Keratinocyte (primary cell): ENCODE measurements at regions not wholly inside any gene's neighbourhood (a gene's known extent, or its start where the extent isn't known, plus 50 kb on each side); places are given as distances from the start of the nearest gene placed in this dataset.

Experiments
- DNase-seq: peaks from one replicate; pipeline ENCODE4 v3.0.0-alpha.2; 2011; ENCODE audit warnings: low read depth, missing footprints, low spot score
- FAIRE-seq: peaks from 2 replicates; lab custom pipeline; 2011; peaks lifted over from hg19 to GRCh38; lab: Jason Lieb, UNC
- H2AFZ ChIP-seq: 2 replicates; pipeline ENCODE4 v1.6.0; 2012; ENCODE audit warnings: low read length, control low read depth, inconsistent platforms; ENCODE audit not compliant: control insufficient read depth
- H3K27ac ChIP-seq: 2 replicates; pipeline ENCODE4 v1.5.1; 2011; ENCODE audit warnings: low read length; ENCODE audit not compliant: control insufficient read depth, insufficient read depth
- H3K27me3 ChIP-seq: 3 replicates; pipeline ENCODE4 v1.6.0; 2011; ENCODE audit warnings: low read length; ENCODE audit not compliant: control insufficient read depth, insufficient read depth; ENCODE audit errors: extremely low read depth
- H3K36me3 ChIP-seq, 2 experiments: 2 replicates in 1 of 2; 3 replicates in 1 of 2; pipeline ENCODE4 v1.5.1; 2011; ENCODE audit warnings: low read length in 2 of 2, mild to moderate bottlenecking in 1 of 2; ENCODE audit not compliant: control insufficient read depth in 2 of 2, insufficient read depth in 2 of 2; ENCODE audit errors: extremely low read depth in 1 of 2
- H3K4me1 ChIP-seq: 3 replicates; pipeline ENCODE4 v1.5.1; 2011; ENCODE audit warnings: low read length; ENCODE audit not compliant: control insufficient read depth, insufficient read depth; ENCODE audit errors: extremely low read depth
- H3K4me2 ChIP-seq: 3 replicates; pipeline ENCODE4 v1.6.0; 2011; ENCODE audit warnings: low read depth, low read length; ENCODE audit not compliant: control insufficient read depth, insufficient read depth; ENCODE audit errors: extremely low read depth
- H3K4me3 ChIP-seq, 3 experiments: fragments of 200-600 bp in 1 of 3; sonication (generic) in 1 of 3; 2 replicates in 2 of 3; 3 replicates in 1 of 3; pipeline ENCODE4 v1.5.1; 2011 to 2016; ENCODE audit warnings: low read length in 3 of 3, mild to moderate bottlenecking in 3 of 3, control low read depth in 2 of 3, inconsistent platforms in 1 of 3, low read depth in 1 of 3, mixed read lengths in 1 of 3, mixed run types in 1 of 3, moderate library complexity in 1 of 3; ENCODE audit not compliant: control insufficient read depth in 2 of 3, insufficient read depth in 2 of 3; ENCODE audit errors: extremely low read depth in 1 of 3
- H3K79me2 ChIP-seq: 2 replicates; pipeline ENCODE4 v1.6.0; 2012; ENCODE audit warnings: low read length; ENCODE audit not compliant: control insufficient read depth, insufficient read depth
- H3K9ac ChIP-seq: 3 replicates; pipeline ENCODE4 v1.6.0; 2011; ENCODE audit warnings: low read length; ENCODE audit not compliant: control insufficient read depth, insufficient read depth; ENCODE audit errors: extremely low read depth
- H3K9me1 ChIP-seq: 3 replicates; pipeline ENCODE4 v1.6.0; 2011; ENCODE audit warnings: low read length; ENCODE audit not compliant: control insufficient read depth, insufficient read depth; ENCODE audit errors: extremely low read depth
- H3K9me3 ChIP-seq: 2 replicates; pipeline ENCODE4 v1.5.1; 2012; ENCODE audit warnings: low read depth, low read length; ENCODE audit not compliant: control insufficient read depth
- H4K20me1 ChIP-seq: 3 replicates; pipeline ENCODE4 v1.6.0; 2011; ENCODE audit warnings: low read length; ENCODE audit not compliant: control insufficient read depth, insufficient read depth; ENCODE audit errors: extremely low read depth
- EZH2 ChIP-seq: IDR thresholded peaks from one replicate; pipeline ENCODE4 v1.6.1; 2012; ENCODE audit warnings: inconsistent platforms, mild to moderate bottlenecking, low read length, moderate library complexity
- dilution Hi-C: fragments of 300-500 bp; cut with MboI; formaldehyde crosslinking; loops from one replicate; pipeline ENCODE4 v1.7.0; 2020; ENCODE audit warnings: low sequenced_read_pairs; ENCODE audit not compliant: extremely low pct_ligation_motif_present
- TF ChIP-seq, protein P1 (sequence below), 3 experiments: IDR thresholded peaks in 1 of 3; conservative IDR thresholded peaks in 1 of 3; optimal IDR thresholded peaks in 1 of 3; 2 replicates in 2 of 3; 3 replicates in 1 of 3; pipeline versions ENCODE3 to v1.5.1; 2011; ENCODE audit warnings: low read length in 3 of 3, mild to moderate bottlenecking in 3 of 3, moderate library complexity in 2 of 3, control low read depth in 1 of 3, inconsistent platforms in 1 of 3; ENCODE audit not compliant: insufficient read depth in 2 of 3; ENCODE audit errors: extremely low read depth in 1 of 3

DNA sequence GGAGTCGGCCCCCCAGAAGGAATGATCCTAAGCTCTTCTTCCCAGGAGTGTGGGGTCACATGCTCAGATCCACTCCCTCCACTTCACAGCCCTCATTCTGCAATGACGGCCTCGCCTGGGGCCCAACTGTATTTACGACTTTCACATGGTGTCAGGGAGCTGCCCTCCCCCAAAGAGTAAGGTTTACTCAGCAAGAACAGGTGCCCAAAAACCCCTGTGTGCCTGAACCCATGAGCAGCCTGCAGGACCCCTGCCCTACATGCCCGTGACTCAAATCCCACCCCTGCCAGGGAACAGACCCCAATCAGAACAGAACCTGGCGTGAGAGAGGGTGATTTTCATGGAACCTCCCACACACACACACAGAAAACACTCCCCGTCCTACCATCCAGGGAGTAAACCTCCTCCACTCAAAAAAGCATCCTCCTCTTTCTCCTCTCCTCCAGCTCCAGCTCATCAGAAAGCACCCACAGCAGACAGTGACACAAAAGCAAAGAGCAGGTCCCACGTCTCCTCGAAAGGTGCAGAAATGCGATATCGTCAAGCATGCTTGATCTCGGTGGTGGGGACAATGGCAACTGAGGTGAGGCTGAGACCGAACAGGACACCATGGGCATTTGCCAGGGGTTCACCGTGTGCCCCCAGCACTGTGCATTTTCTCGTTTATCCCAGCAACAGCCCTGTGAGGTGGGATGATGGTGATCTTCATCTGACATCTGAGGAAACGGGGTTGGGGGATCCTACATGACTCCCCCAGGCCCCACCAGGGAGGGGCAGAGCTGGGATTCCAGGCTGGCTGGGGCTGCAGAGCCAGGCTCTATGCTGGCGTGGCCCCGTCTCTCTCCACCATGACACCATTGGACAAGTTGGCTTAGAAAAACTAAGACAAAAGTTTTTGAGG lies 397.9 kb downstream of the NPHP4 start:
- Histone ChIP-seq H4K20me1 (no peaks in the 10 kb centered on the region), H3K4me2 (no peak overlapping the region), H3K79me2 (no peaks in the 10 kb centered on the region), H3K9ac (no peak overlapping the region), H3K36me3 (no peaks in the 10 kb centered on the region), H3K4me3 (no peak overlapping the region), H2AFZ (no peak overlapping the region), H3K4me1 (no peaks in the 10 kb centered on the region), H3K27me3 (no peaks in the 10 kb centered on the region), H3K9me3 (peaks cover 2% of the 10 kb centered on the region), H3K9me1 (no peaks in the 10 kb centered on the region), H3K27ac (no peak overlapping the region)
- TF ChIP-seq, protein P1, sequence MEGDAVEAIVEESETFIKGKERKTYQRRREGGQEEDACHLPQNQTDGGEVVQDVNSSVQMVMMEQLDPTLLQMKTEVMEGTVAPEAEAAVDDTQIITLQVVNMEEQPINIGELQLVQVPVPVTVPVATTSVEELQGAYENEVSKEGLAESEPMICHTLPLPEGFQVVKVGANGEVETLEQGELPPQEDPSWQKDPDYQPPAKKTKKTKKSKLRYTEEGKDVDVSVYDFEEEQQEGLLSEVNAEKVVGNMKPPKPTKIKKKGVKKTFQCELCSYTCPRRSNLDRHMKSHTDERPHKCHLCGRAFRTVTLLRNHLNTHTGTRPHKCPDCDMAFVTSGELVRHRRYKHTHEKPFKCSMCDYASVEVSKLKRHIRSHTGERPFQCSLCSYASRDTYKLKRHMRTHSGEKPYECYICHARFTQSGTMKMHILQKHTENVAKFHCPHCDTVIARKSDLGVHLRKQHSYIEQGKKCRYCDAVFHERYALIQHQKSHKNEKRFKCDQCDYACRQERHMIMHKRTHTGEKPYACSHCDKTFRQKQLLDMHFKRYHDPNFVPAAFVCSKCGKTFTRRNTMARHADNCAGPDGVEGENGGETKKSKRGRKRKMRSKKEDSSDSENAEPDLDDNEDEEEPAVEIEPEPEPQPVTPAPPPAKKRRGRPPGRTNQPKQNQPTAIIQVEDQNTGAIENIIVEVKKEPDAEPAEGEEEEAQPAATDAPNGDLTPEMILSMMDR (optimal IDR thresholded peaks at IDR 0.05 in 1 of 3, IDR thresholded peaks at IDR 0.05 in 1 of 3, conservative IDR thresholded peaks at IDR 0.05 in 1 of 3; ENCODE audit: extremely low read depth in 1 of 3, insufficient read depth in 2 of 3, low read length in 3 of 3), result no peak
- TF ChIP-seq EZH2, result no peak
- no peak for FAIRE-seq
- no peak for DNase-seq
- dilution Hi-C loops, result no loop called here

DNA sequence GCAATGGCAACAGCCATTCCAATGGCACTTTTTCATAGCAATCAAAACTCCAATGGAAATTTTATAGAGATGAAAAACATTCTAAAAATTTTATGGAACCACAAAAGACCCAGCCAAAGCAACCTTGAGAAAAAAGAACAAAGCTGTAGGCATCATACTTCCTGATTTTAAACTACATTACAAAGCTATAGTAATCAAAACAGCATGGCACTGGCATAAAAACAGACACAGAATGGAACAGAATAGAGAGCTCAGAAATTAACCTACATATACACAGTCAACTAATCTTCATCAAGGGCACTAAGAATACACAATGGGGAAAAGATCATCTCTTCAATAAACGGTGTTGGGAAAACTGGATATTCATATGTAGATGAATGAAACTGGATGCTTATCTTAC lies 401.5 kb downstream of the NPHP4 start:
- peaks cover 2% of the 10 kb centered on the region for H3K9me3 ChIP-seq
- H3K79me2 ChIP-seq, result no peaks in the 10 kb centered on the region
- H3K36me3 ChIP-seq, result no peaks in the 10 kb centered on the region
- H4K20me1 ChIP-seq, result no peaks in the 10 kb centered on the region
- DNase-seq (no peak), FAIRE-seq (no peak)
- H3K4me3 ChIP-seq, result no peak overlapping the region
- H3K9me1 ChIP-seq, result no peaks in the 10 kb centered on the region
- H3K4me1 ChIP-seq, result no peaks in the 10 kb centered on the region
- no peaks in the 10 kb centered on the region for H3K27me3 ChIP-seq
- H3K27ac ChIP-seq, result no peak overlapping the region
- no peak overlapping the region for H3K9ac ChIP-seq
- no peak overlapping the region for H3K4me2 ChIP-seq
- H2AFZ ChIP-seq, result no peak overlapping the region
- TF ChIP-seq, protein P1 (optimal IDR thresholded peaks at IDR 0.05 in 1 of 3, IDR thresholded peaks at IDR 0.05 in 1 of 3, conservative IDR thresholded peaks at IDR 0.05 in 1 of 3; ENCODE audit: extremely low read depth in 1 of 3, insufficient read depth in 2 of 3, low read length in 3 of 3), result no peak
- TF ChIP-seq EZH2, result no peak
- dilution Hi-C loops, result no loop called here
